ENCODE measurements at regions not wholly inside any gene's neighbourhood (a gene's known extent, or its start where the extent isn't known, plus 50 kb on each side); places are given as distances from the start of the nearest gene placed in this dataset.

DNA sequence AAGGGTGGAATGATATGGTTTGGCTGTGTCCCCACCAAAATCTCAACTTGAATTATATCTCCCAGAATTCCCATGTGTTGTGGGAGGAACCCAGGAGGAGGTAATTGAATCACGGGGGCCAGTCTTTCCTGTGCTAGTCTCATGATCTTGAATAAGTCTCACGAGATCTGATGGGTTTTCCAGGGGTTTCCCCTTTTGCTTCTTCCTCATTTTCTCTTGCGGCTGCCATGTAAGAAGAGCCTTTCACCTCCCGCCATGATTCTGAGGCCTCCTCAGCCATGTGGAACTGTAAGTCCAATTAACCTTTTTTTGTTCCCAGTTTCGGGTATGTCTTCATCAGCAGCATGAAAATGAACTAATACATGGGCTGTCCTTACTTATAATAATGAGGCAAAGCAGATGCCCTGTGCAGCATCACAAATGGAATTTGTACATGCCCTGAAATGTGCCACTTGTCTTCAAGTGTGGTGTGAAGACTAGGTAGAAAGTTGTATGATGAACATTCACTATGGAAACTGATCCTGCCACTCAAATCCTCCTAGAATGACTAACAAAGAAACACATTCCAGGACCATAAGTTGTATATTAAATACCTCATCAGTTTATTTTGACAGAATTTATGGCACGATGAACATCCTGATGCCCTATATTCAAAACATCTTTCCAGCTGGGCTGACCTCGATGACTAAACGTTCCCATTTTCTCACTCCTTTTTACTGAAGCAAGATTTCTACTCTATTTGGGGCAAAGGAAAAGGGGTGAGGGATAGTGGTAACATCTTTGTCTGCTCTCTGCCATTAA, 122.8 kb upstream of the CTTNBP2 start (continued):
- TF ChIP-seq, protein P1, sequence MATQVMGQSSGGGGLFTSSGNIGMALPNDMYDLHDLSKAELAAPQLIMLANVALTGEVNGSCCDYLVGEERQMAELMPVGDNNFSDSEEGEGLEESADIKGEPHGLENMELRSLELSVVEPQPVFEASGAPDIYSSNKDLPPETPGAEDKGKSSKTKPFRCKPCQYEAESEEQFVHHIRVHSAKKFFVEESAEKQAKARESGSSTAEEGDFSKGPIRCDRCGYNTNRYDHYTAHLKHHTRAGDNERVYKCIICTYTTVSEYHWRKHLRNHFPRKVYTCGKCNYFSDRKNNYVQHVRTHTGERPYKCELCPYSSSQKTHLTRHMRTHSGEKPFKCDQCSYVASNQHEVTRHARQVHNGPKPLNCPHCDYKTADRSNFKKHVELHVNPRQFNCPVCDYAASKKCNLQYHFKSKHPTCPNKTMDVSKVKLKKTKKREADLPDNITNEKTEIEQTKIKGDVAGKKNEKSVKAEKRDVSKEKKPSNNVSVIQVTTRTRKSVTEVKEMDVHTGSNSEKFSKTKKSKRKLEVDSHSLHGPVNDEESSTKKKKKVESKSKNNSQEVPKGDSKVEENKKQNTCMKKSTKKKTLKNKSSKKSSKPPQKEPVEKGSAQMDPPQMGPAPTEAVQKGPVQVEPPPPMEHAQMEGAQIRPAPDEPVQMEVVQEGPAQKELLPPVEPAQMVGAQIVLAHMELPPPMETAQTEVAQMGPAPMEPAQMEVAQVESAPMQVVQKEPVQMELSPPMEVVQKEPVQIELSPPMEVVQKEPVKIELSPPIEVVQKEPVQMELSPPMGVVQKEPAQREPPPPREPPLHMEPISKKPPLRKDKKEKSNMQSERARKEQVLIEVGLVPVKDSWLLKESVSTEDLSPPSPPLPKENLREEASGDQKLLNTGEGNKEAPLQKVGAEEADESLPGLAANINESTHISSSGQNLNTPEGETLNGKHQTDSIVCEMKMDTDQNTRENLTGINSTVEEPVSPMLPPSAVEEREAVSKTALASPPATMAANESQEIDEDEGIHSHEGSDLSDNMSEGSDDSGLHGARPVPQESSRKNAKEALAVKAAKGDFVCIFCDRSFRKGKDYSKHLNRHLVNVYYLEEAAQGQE (IDR thresholded peaks at IDR 0.05), result no peak
- TF ChIP-seq FOXA1 (IDR thresholded peaks at IDR 0.05) (no peak), RAD21 (IDR thresholded peaks at IDR 0.05) (no peak)

DNA sequence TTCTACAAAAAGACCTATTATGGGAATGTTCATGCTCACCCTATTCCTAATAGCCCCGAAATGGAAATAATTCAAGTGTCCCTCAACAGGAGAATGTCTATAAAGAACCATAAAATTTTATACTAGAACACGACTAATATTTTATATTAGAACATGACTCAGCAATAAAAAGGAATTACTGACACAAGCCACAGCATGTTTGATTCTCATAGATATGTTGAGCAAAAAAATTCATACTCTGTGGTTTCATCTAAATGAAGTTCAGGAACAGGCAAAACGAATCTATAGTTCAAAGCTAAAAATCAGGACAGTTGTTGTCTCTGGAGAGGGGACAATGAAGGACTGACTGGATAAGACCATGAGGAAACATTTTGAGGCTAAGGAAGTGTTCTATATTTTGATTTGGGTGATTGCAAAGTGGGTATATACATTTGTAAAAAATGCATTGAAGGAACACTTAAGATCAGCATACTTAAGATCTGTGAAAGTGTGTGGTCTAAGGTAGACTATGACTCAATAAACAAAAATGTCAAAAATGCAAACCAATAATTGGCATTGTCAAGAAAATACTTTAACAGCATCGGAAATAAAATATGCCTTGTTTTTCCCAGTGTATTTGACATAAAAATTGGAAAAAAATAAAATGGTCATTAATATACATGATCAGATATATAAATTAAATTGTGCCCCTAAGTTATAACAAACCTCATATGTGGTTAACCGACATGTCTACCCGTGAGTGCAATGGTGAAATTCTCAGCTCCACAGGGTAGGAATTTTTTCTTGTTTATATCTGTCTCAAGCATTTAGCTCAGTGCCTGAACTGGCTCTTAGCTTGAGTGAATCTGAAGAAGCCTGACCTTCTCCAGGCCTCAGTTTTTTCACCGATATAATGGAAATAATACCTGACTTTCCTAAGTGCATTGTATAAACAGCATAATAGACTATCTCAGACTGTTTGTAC, 124.9 kb upstream of the CTTNBP2 start:
- Histone ChIP-seq H3K4me3 (ENCODE audit: low read depth in 1 of 3, low read length in 3 of 3) (no peak overlapping the region), H3K27me3 (ENCODE audit: control insufficient read depth in 4 of 4, insufficient read depth in 4 of 4, low read length in 3 of 4) (no peaks in the 10 kb centered on the region), H3K27ac (ENCODE audit: low read depth in 1 of 2, low read length in 2 of 2) (no peak overlapping the region), H3K36me3 (ENCODE audit: control insufficient read depth in 4 of 4, insufficient read depth in 3 of 4, low read depth in 1 of 4, low read length in 3 of 4) (no peaks in the 10 kb centered on the region), H3K9me3 (ENCODE audit: control insufficient read depth in 4 of 4, low read length in 3 of 4) (no peaks in the 10 kb centered on the region), H3K9ac (ENCODE audit: low read depth in 1 of 2, low read length in 2 of 2) (no peak overlapping the region), H3K4me1 (ENCODE audit: control insufficient read depth in 4 of 4, insufficient read depth in 4 of 4, low read length in 3 of 4) (no peaks in the 10 kb centered on the region)
- 86% methylated on average over 7 of the region's 7 CpGs for WGBS
- no peak for DNase-seq (ENCODE audit: low spot score)
- TF ChIP-seq, protein P2, sequence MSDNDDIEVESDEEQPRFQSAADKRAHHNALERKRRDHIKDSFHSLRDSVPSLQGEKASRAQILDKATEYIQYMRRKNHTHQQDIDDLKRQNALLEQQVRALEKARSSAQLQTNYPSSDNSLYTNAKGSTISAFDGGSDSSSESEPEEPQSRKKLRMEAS (IDR thresholded peaks at IDR 0.05), result no peak
- TF ChIP-seq, protein P3, sequence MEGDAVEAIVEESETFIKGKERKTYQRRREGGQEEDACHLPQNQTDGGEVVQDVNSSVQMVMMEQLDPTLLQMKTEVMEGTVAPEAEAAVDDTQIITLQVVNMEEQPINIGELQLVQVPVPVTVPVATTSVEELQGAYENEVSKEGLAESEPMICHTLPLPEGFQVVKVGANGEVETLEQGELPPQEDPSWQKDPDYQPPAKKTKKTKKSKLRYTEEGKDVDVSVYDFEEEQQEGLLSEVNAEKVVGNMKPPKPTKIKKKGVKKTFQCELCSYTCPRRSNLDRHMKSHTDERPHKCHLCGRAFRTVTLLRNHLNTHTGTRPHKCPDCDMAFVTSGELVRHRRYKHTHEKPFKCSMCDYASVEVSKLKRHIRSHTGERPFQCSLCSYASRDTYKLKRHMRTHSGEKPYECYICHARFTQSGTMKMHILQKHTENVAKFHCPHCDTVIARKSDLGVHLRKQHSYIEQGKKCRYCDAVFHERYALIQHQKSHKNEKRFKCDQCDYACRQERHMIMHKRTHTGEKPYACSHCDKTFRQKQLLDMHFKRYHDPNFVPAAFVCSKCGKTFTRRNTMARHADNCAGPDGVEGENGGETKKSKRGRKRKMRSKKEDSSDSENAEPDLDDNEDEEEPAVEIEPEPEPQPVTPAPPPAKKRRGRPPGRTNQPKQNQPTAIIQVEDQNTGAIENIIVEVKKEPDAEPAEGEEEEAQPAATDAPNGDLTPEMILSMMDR (IDR thresholded peaks at IDR 0.05; ENCODE audit: low read depth, low read length, missing input control), result no peak
- TF ChIP-seq FOXA1 (IDR thresholded peaks at IDR 0.05) (no peak), FOXA2 (IDR thresholded peaks at IDR 0.05) (no peak), RXRA (IDR thresholded peaks at IDR 0.05) (no peak), TAF1 (conservative IDR thresholded peaks at IDR 0.05) (no peak), NR2F2 (IDR thresholded peaks at IDR 0.05) (no peak), GABPA (IDR thresholded peaks at IDR 0.05 in 1 of 2, conservative IDR thresholded peaks at IDR 0.05 in 1 of 2) (no peak), YY1 (IDR thresholded peaks at IDR 0.05) (no peak), JUND (IDR thresholded peaks at IDR 0.05) (no peak), EGR1 (IDR thresholded peaks at IDR 0.05; ENCODE audit: low read depth in 2 of 2) (no peak), HNF4G (IDR thresholded peaks at IDR 0.05) (no peak), RAD21 (IDR thresholded peaks at IDR 0.05) (no peak), HNF4A (conservative IDR thresholded peaks at IDR 0.05) (no peak), SP1 (IDR thresholded peaks at IDR 0.05) (no peak)
- TF ChIP-seq, protein P4, sequence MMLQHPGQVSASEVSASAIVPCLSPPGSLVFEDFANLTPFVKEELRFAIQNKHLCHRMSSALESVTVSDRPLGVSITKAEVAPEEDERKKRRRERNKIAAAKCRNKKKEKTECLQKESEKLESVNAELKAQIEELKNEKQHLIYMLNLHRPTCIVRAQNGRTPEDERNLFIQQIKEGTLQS (IDR thresholded peaks at IDR 0.05), result no peak
- TF ChIP-seq, protein P1 (IDR thresholded peaks at IDR 0.05), result no peak
- TF ChIP-seq, protein P5, sequence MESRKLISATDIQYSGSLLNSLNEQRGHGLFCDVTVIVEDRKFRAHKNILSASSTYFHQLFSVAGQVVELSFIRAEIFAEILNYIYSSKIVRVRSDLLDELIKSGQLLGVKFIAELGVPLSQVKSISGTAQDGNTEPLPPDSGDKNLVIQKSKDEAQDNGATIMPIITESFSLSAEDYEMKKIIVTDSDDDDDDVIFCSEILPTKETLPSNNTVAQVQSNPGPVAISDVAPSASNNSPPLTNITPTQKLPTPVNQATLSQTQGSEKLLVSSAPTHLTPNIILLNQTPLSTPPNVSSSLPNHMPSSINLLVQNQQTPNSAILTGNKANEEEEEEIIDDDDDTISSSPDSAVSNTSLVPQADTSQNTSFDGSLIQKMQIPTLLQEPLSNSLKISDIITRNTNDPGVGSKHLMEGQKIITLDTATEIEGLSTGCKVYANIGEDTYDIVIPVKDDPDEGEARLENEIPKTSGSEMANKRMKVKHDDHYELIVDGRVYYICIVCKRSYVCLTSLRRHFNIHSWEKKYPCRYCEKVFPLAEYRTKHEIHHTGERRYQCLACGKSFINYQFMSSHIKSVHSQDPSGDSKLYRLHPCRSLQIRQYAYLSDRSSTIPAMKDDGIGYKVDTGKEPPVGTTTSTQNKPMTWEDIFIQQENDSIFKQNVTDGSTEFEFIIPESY (IDR thresholded peaks at IDR 0.05), result no peak

Measured in liver (tissue), 8 donors.